Left lung (tissue), 4 donors: ENCODE measurements at regions not wholly inside any gene's neighbourhood (a gene's known extent, or its start where the extent isn't known, plus 50 kb on each side); places are given as distances from the start of the nearest gene placed in this dataset.

Experiments used
- ATAC-seq: fragments of 200-7000 bp; cut with Tn5 transposase; one replicate; pipeline ENCODE4 v1.9.1; 2020; ENCODE audit warnings: moderate library complexity
- DNase-seq, 4 donors: peaks; one replicate each; pipeline ENCODE4 v3.0.0-alpha.2; 2013 to 2020
- H3K27ac ChIP-seq, 2 donors: fragments of 200-600 bp; sonication (generic) in 1 of 2; one replicate each; pipeline versions ENCODE4 v1.5.0 to v1.8.0; 2020 to 2021
- H3K27me3 ChIP-seq, 2 donors: fragments of 200-600 bp; sonication (generic) in 1 of 2; one replicate each; pipeline versions ENCODE4 v1.5.0 to v1.8.0; 2020 to 2021
- H3K36me3 ChIP-seq, 2 donors: fragments of 200-600 bp; sonication (generic) in 1 of 2; one replicate each; pipeline versions ENCODE4 v1.5.0 to v1.8.0; 2020 to 2021
- H3K4me1 ChIP-seq, 2 donors: fragments of 200-600 bp; one replicate each; pipeline ENCODE4 v1.8.0; 2021
- H3K4me3 ChIP-seq, 2 donors: fragments of 200-600 bp; sonication (generic) in 1 of 2; one replicate each; pipeline versions ENCODE4 v1.5.0 to v1.8.0; 2020 to 2021; ENCODE audit warnings: mild to moderate bottlenecking in 1 of 2
- H3K9me3 ChIP-seq, 2 donors: fragments of 200-600 bp; sonication (generic) in 1 of 2; one replicate each; pipeline versions ENCODE4 v1.5.0 to v1.8.0; 2020 to 2021
- CTCF ChIP-seq, 2 donors: fragments of 200-600 bp; sonication (generic) in 1 of 2; IDR thresholded peaks; one replicate each; pipeline versions ENCODE4 v1.5.0 to v1.8.0; 2021; ENCODE audit warnings: antibody characterized with exemption in 2 of 2
- intact Hi-C, 2 donors: fragments of 100-400 bp; cut with DNase I; formaldehyde crosslinking; loops; one replicate each; pipeline versions ENCODE4 v1.11.2 to v1.14.2; 2022
- donor health status: DM: no; HTN: yes; CAD: no.
- donor health status: DM: no; HTN: no; CAD: no.

- intact Hi-C loops: no loop called here
- no peaks in the 10 kb centered on the region for H3K36me3 ChIP-seq
- no peak overlapping the region for H3K27ac ChIP-seq
- no peak for TF ChIP-seq CTCF (IDR thresholded peaks at IDR 0.05)
- no peaks in the 10 kb centered on the region for H3K4me1 ChIP-seq
- no peak overlapping the region for H3K4me3 ChIP-seq
- H3K9me3 ChIP-seq: no peaks in the 10 kb centered on the region
- DNase-seq (no peak), ATAC-seq (no peak)
- H3K27me3 ChIP-seq: no peaks in the 10 kb centered on the region
Measured at GRCh38 chr6:85135376-85136094, 314.3 kb upstream of the NT5E start.

GRCh38 chr6:85134172-85134571 lies 315.7 kb upstream of the NT5E start:
- H3K9me3 ChIP-seq: no peaks in the 10 kb centered on the region
- intact Hi-C loops: no loop called here
- H3K4me3 ChIP-seq: no peak overlapping the region
- H3K4me1 ChIP-seq: no peaks in the 10 kb centered on the region
- no peak for TF ChIP-seq CTCF (IDR thresholded peaks at IDR 0.05)
- no peak for DNase-seq
- no peak for ATAC-seq
- no peaks in the 10 kb centered on the region for H3K36me3 ChIP-seq
- H3K27ac ChIP-seq: no peak overlapping the region
- no peaks in the 10 kb centered on the region for H3K27me3 ChIP-seq

GRCh38 chr6:85132091-85132490 lies 317.8 kb upstream of the NT5E start:
- Histone ChIP-seq H3K9me3 (no peaks in the 10 kb centered on the region), H3K4me3 (no peak overlapping the region), H3K27me3 (no peaks in the 10 kb centered on the region), H3K27ac (no peak overlapping the region), H3K36me3 (no peaks in the 10 kb centered on the region), H3K4me1 (no peaks in the 10 kb centered on the region)
- DNase-seq (no peak), ATAC-seq (no peak)
- intact Hi-C loops: no loop called here
- no peak for TF ChIP-seq CTCF (IDR thresholded peaks at IDR 0.05)

GRCh38 chr6:85130743-85131142 lies 319.1 kb upstream of the NT5E start:
- no peaks in the 10 kb centered on the region for H3K36me3 ChIP-seq
- no peaks in the 10 kb centered on the region for H3K9me3 ChIP-seq
- ATAC-seq (no peak), DNase-seq (no peak)
- no peaks in the 10 kb centered on the region for H3K27me3 ChIP-seq
- no peaks in the 10 kb centered on the region for H3K4me1 ChIP-seq
- intact Hi-C loops: no loop called here
- no peak overlapping the region for H3K27ac ChIP-seq
- TF ChIP-seq CTCF (IDR thresholded peaks at IDR 0.05): no peak
- no peak overlapping the region for H3K4me3 ChIP-seq

GRCh38 chr6:85129881-85130280 lies 320.0 kb upstream of the NT5E start:
- intact Hi-C loops: no loop called here
- Histone ChIP-seq H3K27me3 (no peaks in the 10 kb centered on the region), H3K36me3 (no peaks in the 10 kb centered on the region), H3K4me1 (no peaks in the 10 kb centered on the region), H3K27ac (no peak overlapping the region), H3K4me3 (no peak overlapping the region), H3K9me3 (no peaks in the 10 kb centered on the region)
- ATAC-seq: no peak
- DNase-seq: no peak
- no peak for TF ChIP-seq CTCF (IDR thresholded peaks at IDR 0.05)
